GM19372 (cell line): ENCODE measurements at regions not wholly inside any gene's neighbourhood (a gene's known extent, or its start where the extent isn't known, plus 50 kb on each side); places are given as distances from the start of the nearest gene placed in this dataset.

Source experiments
- ATAC-seq: cut with Tn5 transposase; IDR thresholded peaks from one replicate; pipeline ENCODE4 v1.9.1; 2021; ENCODE audit warnings: mild to moderate bottlenecking, low read depth, moderate library complexity; ENCODE audit not compliant: unreplicated experiment

GRCh38 chr2:237213315-237214022 is 127.8 kb downstream of the COPS8 start:
- no peak for ATAC-seq

- no peak for ATAC-seq
These were observed 128.5 kb downstream of the COPS8 start for GRCh38 chr2:237214030-237214675.

- no peak for ATAC-seq
These were observed 129.3 kb downstream of the COPS8 start for GRCh38 chr2:237214963-237215362.

GRCh38 chr2:237217995-237218616 is 132.4 kb downstream of the COPS8 start:
- no peak for ATAC-seq

GRCh38 chr2:237218756-237219155 is 133.1 kb downstream of the COPS8 start:
- no peak for ATAC-seq

GRCh38 chr2:237219826-237220225 is 134.1 kb downstream of the COPS8 start:
- ATAC-seq, result no peak

- ATAC-seq, result no peak
These were observed 135.8 kb downstream of the COPS8 start for GRCh38 chr2:237221443-237221842.

- ATAC-seq, result no peak
These were observed 136.5 kb downstream of the COPS8 start for GRCh38 chr2:237222178-237222577.

- ATAC-seq, result no peak
These were observed 136.9 kb downstream of the COPS8 start for GRCh38 chr2:237222601-237223041.

- no peak for ATAC-seq
These were observed 137.6 kb downstream of the COPS8 start for GRCh38 chr2:237223201-237223861.

GRCh38 chr2:237227190-237227589 is 141.5 kb downstream of the COPS8 start:
- no peak for ATAC-seq

GRCh38 chr2:237227592-237228280 is 142.0 kb downstream of the COPS8 start:
- no peak for ATAC-seq

- no peak for ATAC-seq
These were observed 142.6 kb downstream of the COPS8 start for GRCh38 chr2:237228281-237228625.

- no peak for ATAC-seq
These were observed 144.2 kb downstream of the COPS8 start for GRCh38 chr2:237229905-237230304.

- no peak for ATAC-seq
These were observed 144.7 kb downstream of the COPS8 start for GRCh38 chr2:237230355-237230754.

- ATAC-seq, result no peak
These were observed 145.9 kb downstream of the COPS8 start for GRCh38 chr2:237231593-237231992.

- no peak for ATAC-seq
These were observed 146.5 kb downstream of the COPS8 start for GRCh38 chr2:237232166-237232565.

- no peak for ATAC-seq
These were observed 148.6 kb downstream of the COPS8 start for GRCh38 chr2:237234268-237234667.

GRCh38 chr2:237235383-237236095 is 149.8 kb downstream of the COPS8 start:
- no peak for ATAC-seq

GRCh38 chr2:237236188-237236587 is 150.5 kb downstream of the COPS8 start:
- ATAC-seq, result no peak
